K562 (cell line): ENCODE measurements at regions not wholly inside any gene's neighbourhood (a gene's known extent, or its start where the extent isn't known, plus 50 kb on each side); places are given as distances from the start of the nearest gene placed in this dataset.
A peak's percentile ranks its signal among the peaks of the same experiment; 100 is the strongest.

Experiments used
- ATAC-seq: fragments of 200-7000 bp; cut with Tn5 transposase; 3 replicates; pipeline ENCODE4 v1.9.1; 2020; ENCODE audit warnings: moderate library complexity
- BruUV-seq: library from RNA; stranded (reverse); fragments of 400-500 nt; replicated peaks from 2 replicates; lab custom pipeline; 2021; lab: Mats Ljungman, UMichigan
- CTCF ChIA-PET: fragments of 300-600 bp; formaldehyde crosslinking; extraction: SDS; loops from one replicate; lab custom pipeline; 2021; ENCODE audit warnings: low intra/inter-chr PET ratio; lab: Yijun Ruan, JAX
- POLR2A ChIA-PET: fragments of 300-600, 350-650 bp; sonication (Branson Sonifier 250); formaldehyde crosslinking; extraction: SDS; loops from one replicate; lab custom pipeline; 2021; ENCODE audit warnings: antibody characterized with exemption, inconsistent platforms; lab: Yijun Ruan, JAX
- DNase-seq, 4 experiments: peaks; one replicate each; pipeline versions ENCODE4 v3.0.0 to v3.0.0-alpha.2; 2011 to 2018; ENCODE audit warnings: low spot score in 3 of 4, mixed read lengths in 3 of 4; ENCODE audit errors: extremely low read depth in 1 of 4
- FAIRE-seq: peaks from 2 replicates; lab custom pipeline; 2011; peaks lifted over from hg19 to GRCh38; lab: Jason Lieb, UNC
- H2AFZ ChIP-seq: 2 replicates; pipeline ENCODE4 v1.6.0; 2011; ENCODE audit warnings: low read depth, low read length, control low read depth, inconsistent platforms
- H3K27ac ChIP-seq: fragments of 200-600 bp; 3 replicates; pipeline ENCODE4 v1.8.0; 2011; ENCODE audit warnings: low read depth, mild to moderate bottlenecking, control low read depth, inconsistent platforms, low read length, moderate library complexity, mixed read lengths; ENCODE audit errors: extremely low read depth
- H3K27me3 ChIP-seq, 2 experiments: fragments of 300-600 bp in 1 of 2; 2 replicates in 1 of 2; 3 replicates in 1 of 2; pipeline versions ENCODE4 v1.6.0 to v1.8.0; 2011; ENCODE audit warnings: inconsistent platforms in 2 of 2, low read length in 2 of 2, mild to moderate bottlenecking in 1 of 2, mixed read lengths in 1 of 2, moderate library complexity in 1 of 2; ENCODE audit not compliant: control insufficient read depth in 2 of 2, insufficient read depth in 2 of 2
- H3K36me3 ChIP-seq: fragments of 300-600 bp; 3 replicates; pipeline ENCODE4 v1.8.0; 2011; ENCODE audit warnings: mild to moderate bottlenecking, low read length, inconsistent platforms; ENCODE audit not compliant: control insufficient read depth, insufficient read depth
- H3K4me1 ChIP-seq, 2 experiments: fragments of 200-600 bp in 1 of 2; replicated peaks in 1 of 2; 2 replicates in 1 of 2; 3 replicates in 1 of 2; pipeline versions ENCODE4 v1.5.1 to v1.8.0; 2011; ENCODE audit warnings: inconsistent platforms in 2 of 2, low read length in 2 of 2, mild to moderate bottlenecking in 1 of 2, mixed read lengths in 1 of 2, moderate library complexity in 1 of 2; ENCODE audit not compliant: control insufficient read depth in 2 of 2, insufficient read depth in 2 of 2
- H3K4me2 ChIP-seq: 2 replicates; pipeline ENCODE4 v1.6.1; 2011; ENCODE audit warnings: low read length, control low read depth, inconsistent platforms, mixed read lengths; ENCODE audit not compliant: insufficient read depth
- H3K4me3 ChIP-seq: fragments of 200-600 bp; sonication (generic), shearing (Covaris generic); 2 replicates; pipeline ENCODE4 v1.5.1; 2016; ENCODE audit warnings: control low read depth, inconsistent platforms
- H3K79me2 ChIP-seq: fragments of 200-600 bp; 3 replicates; pipeline ENCODE4 v1.8.0; 2011; ENCODE audit warnings: low read length, inconsistent platforms; ENCODE audit not compliant: control insufficient read depth, insufficient read depth
- H3K9ac ChIP-seq, 2 experiments: 2 replicates each; pipeline versions ENCODE4 v1.6.0 to v1.6.1; 2011; ENCODE audit warnings: low read depth in 2 of 2, low read length in 2 of 2, control low read depth in 1 of 2, inconsistent platforms in 1 of 2, mild to moderate bottlenecking in 1 of 2, mixed read lengths in 1 of 2; ENCODE audit not compliant: insufficient read depth in 1 of 2
- H3K9me1 ChIP-seq: one replicate; pipeline ENCODE4 v1.6.0; 2011; ENCODE audit warnings: inconsistent platforms, mild to moderate bottlenecking, low read length, moderate library complexity; ENCODE audit not compliant: control insufficient read depth, insufficient read depth
- H3K9me3 ChIP-seq: replicated peaks from 2 replicates; pipeline ENCODE4 v1.5.1; 2011; ENCODE audit warnings: low read depth, low read length, inconsistent platforms; ENCODE audit not compliant: control insufficient read depth, insufficient read depth
- H4K20me1 ChIP-seq: replicated peaks from 2 replicates; pipeline ENCODE4 v1.6.1; 2011; ENCODE audit warnings: low read length, inconsistent platforms, mixed read lengths; ENCODE audit not compliant: control insufficient read depth, insufficient read depth
- E2F6 ChIP-seq, 2 experiments: IDR thresholded peaks; 2 replicates each; pipeline ENCODE4 v1.6.1; 2011; ENCODE audit warnings: borderline replicate concordance in 1 of 2, control low read depth in 1 of 2, low read depth in 1 of 2, low read length in 1 of 2, mild to moderate bottlenecking in 1 of 2, mixed read lengths in 1 of 2, moderate library complexity in 1 of 2; ENCODE audit not compliant: insufficient read depth in 1 of 2, insufficient read length in 1 of 2, poor library complexity in 1 of 2, severe bottlenecking in 1 of 2; ENCODE audit errors: extremely low read depth in 1 of 2
- ESRRA ChIP-seq: fragments of 450-650 bp; IDR thresholded peaks from 2 replicates; pipeline ENCODE4 v1.6.1; 2014; ENCODE audit warnings: low read depth, mild to moderate bottlenecking, moderate library complexity, borderline replicate concordance
- ZNF609 ChIP-seq: sonication (generic); formaldehyde crosslinking; IDR thresholded peaks from 2 replicates; pipeline ENCODE4 v1.8.1; 2023; ENCODE audit warnings: missing genetic modification reagents, mild to moderate bottlenecking, borderline replicate concordance
- WGBS: fragments of 100-300 bp; shearing (Covaris generic); methylation state at CpG from one replicate; pipeline ENCODE4 v1.1.6; 2016; ENCODE audit warnings: low coverage, mixed read lengths; ENCODE audit not compliant: insufficient coverage; ENCODE audit errors: missing lambda C conversion rate; 5-methylcytosine and 5-hydroxymethylcytosine counted together
- in situ Hi-C: fragments of 300-500 bp; cut with MboI; formaldehyde crosslinking; loops from 4 replicates; pipeline ENCODE4 v1.15.0; 2018; ENCODE audit warnings: inconsistent platforms, mixed read lengths
- intact Hi-C: fragments of 100-400 bp; cut with micrococcal nuclease; formaldehyde crosslinking; loops from 2 replicates; pipeline ENCODE4 v1.14.2; 2022

GRCh38 chr3:127457546-127458145 lies 132.9 kb downstream of the TPRA1 start (continued):
- no peak for TF ChIP-seq ZNF609 (CRISPR knock-in tag)

- Histone ChIP-seq H3K79me2 (no peaks in the 10 kb centered on the region), H3K9me1 (no peaks in the 10 kb centered on the region), H3K27me3 (peaks cover 2 to 42% of the 10 kb centered on the region in 2 experiments; a peak in 3 of 5 replicates), H2AFZ (no peak overlapping the region), H3K27ac (no peak overlapping the region), H3K4me2 (no peak overlapping the region), H3K9me3 (no peaks in the 10 kb centered on the region), H3K9ac (no peak overlapping the region), H3K4me3 (no peak overlapping the region), H3K36me3 (no peaks in the 10 kb centered on the region), H4K20me1 (0 out of 2 replicates have a peak, but pooled peaks cover 4% of the 10 kb centered on the region), H3K4me1 (peaks cover 0 to 12% of the 10 kb centered on the region in 2 experiments; a peak in 2 of 5 replicates)
- intact Hi-C loops (loop anchor here (10.0 kb wide), 1 partner anchor 782 kb away; no protein-coding TSS in a partner anchor), in situ Hi-C loops (loop anchor here (10.0 kb wide), 1 partner anchor 782 kb away; no protein-coding TSS in a partner anchor)
- no peak for DNase-seq
- POLR2A ChIA-PET = no interaction called here
- WGBS = 2% methylated on average over 8 of the region's 27 CpGs
- TF ChIP-seq E2F6 (IDR thresholded peaks at IDR 0.05; ENCODE audit: borderline replicate concordance in 1 of 2, extremely low read depth in 1 of 2, insufficient read depth in 1 of 2, insufficient read length in 1 of 2, low read depth in 1 of 2, low read length in 1 of 2, poor library complexity in 1 of 2, severe bottlenecking in 1 of 2) (peak in 1 of 2 experiments; percentile 62), ESRRA (no peak)
- ATAC-seq = no peak
- CTCF ChIA-PET = no interaction called here
- FAIRE-seq = no peak
- BruUV-seq = no TSS peak
Measured at GRCh38 chr3:127457094-127457475, 133.4 kb downstream of the TPRA1 start.
